ENCODE measurements at regions not wholly inside any gene's neighbourhood (a gene's known extent, or its start where the extent isn't known, plus 50 kb on each side); places are given as distances from the start of the nearest gene placed in this dataset.

DNA sequence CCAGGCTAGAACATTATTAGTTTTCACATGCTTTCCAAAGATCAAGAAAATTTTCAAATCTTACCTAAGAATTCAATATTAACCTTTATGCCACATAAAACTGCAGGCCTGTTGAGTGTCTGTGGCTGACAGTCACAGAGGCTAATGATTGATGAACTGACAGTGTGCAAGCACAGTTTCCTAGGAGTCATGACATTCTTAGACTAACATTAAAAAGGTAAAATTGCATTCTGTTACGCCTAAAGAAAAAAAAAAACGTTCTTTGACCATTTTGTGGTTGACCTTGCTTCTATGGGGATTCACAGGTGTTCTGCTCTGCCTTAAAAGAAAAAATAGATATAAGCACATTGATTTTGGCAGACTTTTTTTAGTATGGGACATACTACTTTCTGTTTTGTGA, 1776.2 kb downstream of the PCDH9 start:
- Histone ChIP-seq H3K9ac (ENCODE audit: insufficient read length) (no peak overlapping the region), H3K9me3 (ENCODE audit: low read depth, low read length) (no peaks in the 10 kb centered on the region), H3K27ac (no peak overlapping the region), H3K4me3 (no peak overlapping the region), H3K36me3 (ENCODE audit: insufficient read depth, low read length) (no peaks in the 10 kb centered on the region)
- DNase-seq (ENCODE audit: low read depth, low spot score), result no peak
- no peak for TF ChIP-seq POLR2AphosphoS5 (IDR thresholded peaks at IDR 0.05; ENCODE audit: borderline replicate concordance, low read depth, low read length)
- TF ChIP-seq FOXP2 (optimal IDR thresholded peaks at IDR 0.05; ENCODE audit: control extremely low read depth, extremely low read length, insufficient read depth), result no peak
- no peak for TF ChIP-seq EZH2 (IDR thresholded peaks at IDR 0.05)

DNA sequence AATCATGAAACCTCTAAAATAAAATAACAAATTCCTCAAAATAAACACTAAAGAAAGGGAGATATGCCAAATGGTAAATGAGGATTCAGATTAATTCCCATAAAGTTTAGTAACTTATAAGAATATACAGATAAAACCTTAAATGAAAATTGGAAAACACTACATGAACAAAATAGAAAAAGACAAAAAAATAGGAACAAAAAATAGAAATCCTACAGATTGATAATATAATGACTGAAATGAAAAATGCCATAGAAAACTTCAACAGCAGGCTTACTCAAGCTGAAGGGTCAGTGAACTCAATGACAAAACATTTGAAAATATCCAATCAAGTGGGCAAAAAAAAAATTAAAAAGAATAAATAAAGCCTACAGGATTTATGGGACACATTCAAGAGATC, 1784.8 kb downstream of the PCDH9 start:
- Histone ChIP-seq H3K27ac (no peak overlapping the region), H3K9me3 (ENCODE audit: low read depth, low read length) (no peaks in the 10 kb centered on the region), H3K9ac (ENCODE audit: insufficient read length) (no peak overlapping the region), H3K4me3 (no peak overlapping the region), H3K36me3 (ENCODE audit: insufficient read depth, low read length) (no peaks in the 10 kb centered on the region)
- no peak for DNase-seq (ENCODE audit: low read depth, low spot score)
- TF ChIP-seq EZH2 (IDR thresholded peaks at IDR 0.05), result no peak
- TF ChIP-seq FOXP2 (optimal IDR thresholded peaks at IDR 0.05; ENCODE audit: control extremely low read depth, extremely low read length, insufficient read depth), result no peak
- TF ChIP-seq POLR2AphosphoS5 (IDR thresholded peaks at IDR 0.05; ENCODE audit: borderline replicate concordance, low read depth, low read length), result no peak

DNA sequence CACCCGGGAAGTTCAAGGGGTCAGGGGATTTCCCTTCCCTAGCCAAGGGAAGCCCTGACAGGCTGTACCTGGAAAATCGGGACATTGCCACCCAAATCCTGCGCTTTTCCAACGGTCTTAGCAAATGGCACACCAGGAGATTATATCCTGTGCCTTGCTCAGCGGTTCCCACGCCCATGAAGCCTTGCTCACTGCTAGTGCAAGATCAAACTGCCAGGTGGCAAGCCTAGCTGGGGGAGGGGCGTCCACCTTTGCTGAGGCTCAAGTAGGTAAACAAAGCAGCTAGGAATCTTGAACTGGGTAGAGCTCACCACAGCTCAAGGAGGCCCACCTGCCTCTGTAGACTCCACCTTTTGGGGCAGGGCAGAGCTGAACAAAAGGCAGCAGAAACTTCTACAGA, 1794.5 kb downstream of the PCDH9 start:
- Histone ChIP-seq H3K9ac (ENCODE audit: insufficient read length) (no peak overlapping the region), H3K9me3 (ENCODE audit: low read depth, low read length) (no peaks in the 10 kb centered on the region), H3K4me3 (no peak overlapping the region), H3K27ac (no peak overlapping the region), H3K36me3 (ENCODE audit: insufficient read depth, low read length) (no peaks in the 10 kb centered on the region)
- DNase-seq (ENCODE audit: low read depth, low spot score), result no peak
- TF ChIP-seq EZH2 (IDR thresholded peaks at IDR 0.05) (no peak), POLR2AphosphoS5 (IDR thresholded peaks at IDR 0.05; ENCODE audit: borderline replicate concordance, low read depth, low read length) (no peak), FOXP2 (optimal IDR thresholded peaks at IDR 0.05; ENCODE audit: control extremely low read depth, extremely low read length, insufficient read depth) (no peak)

- peak overlapping the region; percentile 43 for H3K4me3 ChIP-seq
- TF ChIP-seq POLR2AphosphoS5 (IDR thresholded peaks at IDR 0.05; ENCODE audit: borderline replicate concordance, low read depth, low read length), result no peak
- TF ChIP-seq EZH2 (IDR thresholded peaks at IDR 0.05), result no peak
- TF ChIP-seq FOXP2 (optimal IDR thresholded peaks at IDR 0.05; ENCODE audit: control extremely low read depth, extremely low read length, insufficient read depth), result peak; percentile 96
- H3K9me3 ChIP-seq (ENCODE audit: low read depth, low read length), result 0 out of 2 replicates have a peak, but pooled peaks cover 2% of the 10 kb centered on the region
- peak; percentile 35 for DNase-seq (ENCODE audit: low read depth, low spot score)
- no peaks in the 10 kb centered on the region for H3K36me3 ChIP-seq (ENCODE audit: insufficient read depth, low read length)
- peak overlapping the region; percentile 84 for H3K27ac ChIP-seq
- H3K9ac ChIP-seq (ENCODE audit: insufficient read length), result no peak overlapping the region
Measured at GRCh38 chr13:65417953-65418352, 1812.2 kb downstream of the PCDH9 start.

GRCh38 chr13:65416784-65417183, 1813.4 kb downstream of the PCDH9 start:
- Histone ChIP-seq H3K4me3 (no peak overlapping the region), H3K36me3 (ENCODE audit: insufficient read depth, low read length) (no peaks in the 10 kb centered on the region), H3K9me3 (ENCODE audit: low read depth, low read length) (0 out of 2 replicates have a peak, but pooled peaks cover 2% of the 10 kb centered on the region), H3K27ac (peak overlapping the region; percentile 84), H3K9ac (ENCODE audit: insufficient read length) (peak overlapping the region; percentile 29)
- no peak for DNase-seq (ENCODE audit: low read depth, low spot score)
- TF ChIP-seq FOXP2 (optimal IDR thresholded peaks at IDR 0.05; ENCODE audit: control extremely low read depth, extremely low read length, insufficient read depth) (no peak), EZH2 (IDR thresholded peaks at IDR 0.05) (no peak), POLR2AphosphoS5 (IDR thresholded peaks at IDR 0.05; ENCODE audit: borderline replicate concordance, low read depth, low read length) (no peak)

GRCh38 chr13:65414187-65414586, 1815.9 kb downstream of the PCDH9 start:
- Histone ChIP-seq H3K36me3 (ENCODE audit: insufficient read depth, low read length) (no peaks in the 10 kb centered on the region), H3K4me3 (no peak overlapping the region), H3K9ac (ENCODE audit: insufficient read length) (no peak overlapping the region), H3K27ac (no peak overlapping the region), H3K9me3 (ENCODE audit: low read depth, low read length) (no peaks in the 10 kb centered on the region)
- DNase-seq (ENCODE audit: low read depth, low spot score), result no peak
- TF ChIP-seq EZH2 (IDR thresholded peaks at IDR 0.05) (no peak), POLR2AphosphoS5 (IDR thresholded peaks at IDR 0.05; ENCODE audit: borderline replicate concordance, low read depth, low read length) (no peak), FOXP2 (optimal IDR thresholded peaks at IDR 0.05; ENCODE audit: control extremely low read depth, extremely low read length, insufficient read depth) (no peak)

DNA sequence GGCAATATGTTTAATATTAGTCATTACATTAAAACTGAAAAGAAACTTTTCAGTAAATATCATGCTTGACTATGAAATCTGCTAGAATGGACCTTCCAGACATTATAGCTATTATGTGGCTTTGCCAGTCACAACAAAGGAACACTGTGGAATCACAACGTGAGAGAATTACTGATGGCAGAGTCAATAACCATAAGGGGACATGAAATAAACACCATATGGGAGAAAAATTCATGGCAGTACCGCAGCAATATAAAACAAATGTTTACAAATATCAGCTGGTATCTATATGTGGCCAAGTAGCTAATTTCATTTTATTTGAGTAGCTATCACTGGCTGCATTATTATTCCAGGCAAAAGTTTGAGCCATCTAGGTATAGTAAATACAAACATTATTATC, 1818.6 kb downstream of the PCDH9 start:
- Histone ChIP-seq H3K9me3 (ENCODE audit: low read depth, low read length) (no peaks in the 10 kb centered on the region), H3K36me3 (ENCODE audit: insufficient read depth, low read length) (no peaks in the 10 kb centered on the region), H3K4me3 (no peak overlapping the region), H3K27ac (no peak overlapping the region), H3K9ac (ENCODE audit: insufficient read length) (no peak overlapping the region)
- no peak for TF ChIP-seq EZH2 (IDR thresholded peaks at IDR 0.05)
- TF ChIP-seq FOXP2 (optimal IDR thresholded peaks at IDR 0.05; ENCODE audit: control extremely low read depth, extremely low read length, insufficient read depth), result no peak
- no peak for TF ChIP-seq POLR2AphosphoS5 (IDR thresholded peaks at IDR 0.05; ENCODE audit: borderline replicate concordance, low read depth, low read length)
- DNase-seq (ENCODE audit: low read depth, low spot score), result no peak

DNA sequence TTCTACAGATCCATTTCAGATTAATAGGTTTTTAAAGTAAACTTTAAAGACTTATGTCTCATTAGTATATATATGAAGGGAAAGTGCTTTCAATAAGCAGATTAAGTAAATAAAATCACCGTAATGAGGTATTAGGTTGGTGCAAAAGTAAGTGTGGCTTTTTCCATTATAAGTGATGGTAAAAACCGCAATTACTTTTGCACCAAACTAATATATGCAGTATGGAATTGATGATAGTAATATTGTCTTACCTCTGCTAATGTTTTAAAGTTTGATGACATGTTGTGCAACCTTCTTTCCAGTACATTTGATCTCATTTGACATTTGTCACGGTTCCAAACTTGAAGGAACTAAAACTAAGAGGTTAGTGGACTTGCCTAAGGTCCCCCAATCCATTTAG, 1819.3 kb downstream of the PCDH9 start:
- TF ChIP-seq POLR2AphosphoS5 (IDR thresholded peaks at IDR 0.05; ENCODE audit: borderline replicate concordance, low read depth, low read length), result no peak
- TF ChIP-seq FOXP2 (optimal IDR thresholded peaks at IDR 0.05; ENCODE audit: control extremely low read depth, extremely low read length, insufficient read depth), result no peak
- TF ChIP-seq EZH2 (IDR thresholded peaks at IDR 0.05), result no peak
- Histone ChIP-seq H3K4me3 (no peak overlapping the region), H3K9me3 (ENCODE audit: low read depth, low read length) (no peaks in the 10 kb centered on the region), H3K27ac (no peak overlapping the region), H3K36me3 (ENCODE audit: insufficient read depth, low read length) (no peaks in the 10 kb centered on the region), H3K9ac (ENCODE audit: insufficient read length) (no peak overlapping the region)
- no peak for DNase-seq (ENCODE audit: low read depth, low spot score)

GRCh38 chr13:65401315-65401714, 1828.8 kb downstream of the PCDH9 start:
- TF ChIP-seq POLR2AphosphoS5 (IDR thresholded peaks at IDR 0.05; ENCODE audit: borderline replicate concordance, low read depth, low read length) (no peak), EZH2 (IDR thresholded peaks at IDR 0.05) (no peak), FOXP2 (optimal IDR thresholded peaks at IDR 0.05; ENCODE audit: control extremely low read depth, extremely low read length, insufficient read depth) (no peak)
- Histone ChIP-seq H3K4me3 (no peak overlapping the region), H3K9me3 (ENCODE audit: low read depth, low read length) (no peaks in the 10 kb centered on the region), H3K27ac (no peak overlapping the region), H3K36me3 (ENCODE audit: insufficient read depth, low read length) (no peaks in the 10 kb centered on the region), H3K9ac (ENCODE audit: insufficient read length) (no peak overlapping the region)
- DNase-seq (ENCODE audit: low read depth, low spot score), result no peak
